Sigmoid colon (tissue), 4 donors: ENCODE measurements at regions not wholly inside any gene's neighbourhood (a gene's known extent, or its start where the extent isn't known, plus 50 kb on each side); places are given as distances from the start of the nearest gene placed in this dataset.

Experiments
- CTCF ChIP-seq, 4 experiments: fragments of 450-650 bp in 3 of 4; fragments of 200-600 bp in 1 of 4; IDR thresholded peaks; one replicate each; pipeline ENCODE4 v1.5.1; 2016 to 2019; ENCODE audit warnings: antibody characterized with exemption in 4 of 4, mild to moderate bottlenecking in 3 of 4, moderate library complexity in 2 of 4
- EP300 ChIP-seq, 4 donors: sonication (generic); formaldehyde crosslinking; IDR thresholded peaks; one replicate each; pipeline ENCODE4 v1.6.1; 2017; ENCODE audit warnings: antibody characterized with exemption in 4 of 4
- POLR2A ChIP-seq, 2 donors: fragments of 450-650 bp; IDR thresholded peaks; one replicate each; pipeline ENCODE4 v1.6.1; 2016; ENCODE audit warnings: antibody characterized with exemption in 2 of 2, mild to moderate bottlenecking in 2 of 2, moderate library complexity in 2 of 2

- TF ChIP-seq CTCF (IDR thresholded peaks at IDR 0.05) (no peak), EP300 (IDR thresholded peaks at IDR 0.05) (no peak), POLR2A (IDR thresholded peaks at IDR 0.05) (no peak)
Observed at GRCh38 chr4:178823673-178824295, 1381.5 kb upstream of the AGA start.
